HepG2 (cell line): ENCODE measurements at regions not wholly inside any gene's neighbourhood (a gene's known extent, or its start where the extent isn't known, plus 50 kb on each side); places are given as distances from the start of the nearest gene placed in this dataset.

Experiments
- ATAC-seq: fragments of 200-7000 bp; cut with Tn5 transposase; 3 replicates; pipeline ENCODE4 v1.9.1; 2020; ENCODE audit warnings: mild to moderate bottlenecking, moderate library complexity
- BruUV-seq: library from RNA; stranded (reverse); fragments of 400-500 nt; replicated peaks from 2 replicates; lab custom pipeline; 2021; lab: Mats Ljungman, UMichigan
- CTCF ChIA-PET: fragments of 300-600 bp; formaldehyde crosslinking; extraction: SDS; loops from one replicate; lab custom pipeline; 2021; ENCODE audit warnings: low total read pairs, inconsistent platforms, low intra/inter-chr PET ratio; lab: Yijun Ruan, JAX
- POLR2A ChIA-PET: fragments of 350-600 bp; sonication (Branson Sonifier 250); formaldehyde crosslinking; loops from one replicate; lab custom pipeline; 2020; ENCODE audit warnings: antibody characterized with exemption, inconsistent platforms; lab: Yijun Ruan, JAX
- DNase-seq: peaks from one replicate; pipeline ENCODE4 v3.0.0-alpha.2; 2015; ENCODE audit warnings: low spot score
- FAIRE-seq: peaks from 3 replicates; lab custom pipeline; 2011; peaks lifted over from hg19 to GRCh38; lab: Jason Lieb, UNC
- H2AFZ ChIP-seq: one replicate; pipeline ENCODE4 v1.6.1; 2011; ENCODE audit warnings: low read length, inconsistent platforms
- H3K27ac ChIP-seq: fragments of 300-600 bp; 3 replicates; pipeline ENCODE4 v1.8.0; 2011; ENCODE audit warnings: mixed run types, mild to moderate bottlenecking, mixed read lengths, low read length, inconsistent platforms; ENCODE audit not compliant: insufficient read depth; ENCODE audit errors: extremely low read length
- H3K27me3 ChIP-seq, 2 experiments: fragments of 200-600 bp in 1 of 2; 2 replicates in 1 of 2; 3 replicates in 1 of 2; pipeline versions ENCODE4 v1.6.0 to v1.8.0; 2011; ENCODE audit warnings: low read length in 2 of 2, mild to moderate bottlenecking in 2 of 2, moderate library complexity in 2 of 2, inconsistent platforms in 1 of 2; ENCODE audit not compliant: insufficient read depth in 2 of 2, control insufficient read depth in 1 of 2
- H3K36me3 ChIP-seq, 2 experiments: fragments of 200-600 bp in 1 of 2; replicated peaks in 1 of 2; 2 replicates in 1 of 2; 3 replicates in 1 of 2; pipeline versions ENCODE4 v1.5.1 to v1.8.0; 2011; ENCODE audit warnings: low read length in 2 of 2, inconsistent platforms in 1 of 2; ENCODE audit not compliant: insufficient read depth in 2 of 2, control insufficient read depth in 1 of 2
- H3K4me1 ChIP-seq: 2 replicates; pipeline ENCODE4 v1.5.1; 2012; ENCODE audit warnings: low read length, inconsistent platforms; ENCODE audit not compliant: insufficient read depth
- H3K4me2 ChIP-seq: 2 replicates; pipeline ENCODE4 v1.6.0; 2011; ENCODE audit warnings: low read depth, low read length, inconsistent platforms
- H3K4me3 ChIP-seq, 3 experiments: fragments of 200-600 bp in 1 of 3; sonication (generic), shearing (Covaris generic) in 1 of 3; replicated peaks in 1 of 3; 2 replicates each; pipeline ENCODE4 v1.5.1; 2011 to 2016; ENCODE audit warnings: low read length in 3 of 3, inconsistent platforms in 2 of 3, low read depth in 2 of 3, mild to moderate bottlenecking in 2 of 3, control low read depth in 1 of 3, mixed read lengths in 1 of 3; ENCODE audit not compliant: insufficient read depth in 1 of 3
- H3K79me2 ChIP-seq: one replicate; pipeline ENCODE4 v1.6.1; 2011; ENCODE audit warnings: low read length, inconsistent platforms; ENCODE audit not compliant: insufficient read depth
- H3K9ac ChIP-seq: 2 replicates; pipeline ENCODE4 v1.6.0; 2011; ENCODE audit warnings: mild to moderate bottlenecking, low read depth, low read length, inconsistent platforms; ENCODE audit not compliant: insufficient read depth
- H3K9me3 ChIP-seq: 2 replicates; pipeline ENCODE4 v1.5.1; 2012; ENCODE audit warnings: mild to moderate bottlenecking, low read length
- H4K20me1 ChIP-seq: 2 replicates; pipeline ENCODE4 v1.6.0; 2011; ENCODE audit warnings: inconsistent platforms, mild to moderate bottlenecking, low read length, moderate library complexity; ENCODE audit not compliant: insufficient read depth
- CENPT ChIP-seq: sonication (generic); formaldehyde crosslinking; IDR thresholded peaks from 2 replicates; pipeline ENCODE4 v1.8.0; 2022; ENCODE audit warnings: low read depth, mild to moderate bottlenecking, moderate library complexity, missing genetic modification reagents
- GABPA ChIP-seq, 2 experiments: IDR thresholded peaks; 2 replicates each; pipeline ENCODE4 v1.6.1; 2011 to 2016; ENCODE audit warnings: low read depth in 2 of 2, low read length in 1 of 2, missing biosample characterization in 1 of 2, missing genetic modification characterization in 1 of 2
- HMGA1 ChIP-seq: sonication (generic); formaldehyde crosslinking; conservative IDR thresholded peaks from 2 replicates; pipeline ENCODE4 v1.4.0; 2020; ENCODE audit warnings: missing genetic modification reagents
- IRF2 ChIP-seq: IDR thresholded peaks from 2 replicates; pipeline ENCODE4 v1.6.1; 2018; ENCODE audit warnings: missing genetic modification reagents, missing compliant biosample characterization
- IRX3 ChIP-seq: sonication (generic); formaldehyde crosslinking; IDR thresholded peaks from 2 replicates; pipeline ENCODE4 v1.8.1; 2023; ENCODE audit warnings: mild to moderate bottlenecking, low read depth, missing genetic modification reagents, borderline replicate concordance
- KLF11 ChIP-seq: IDR thresholded peaks from 2 replicates; pipeline ENCODE4 v1.6.1; 2016; ENCODE audit warnings: missing compliant biosample characterization
- MIXL1 ChIP-seq: IDR thresholded peaks from 2 replicates; pipeline ENCODE4 v1.6.1; 2016
- ONECUT2 ChIP-seq: sonication (generic); formaldehyde crosslinking; IDR thresholded peaks from 2 replicates; pipeline ENCODE4 v1.4.0; 2020; ENCODE audit warnings: missing genetic modification reagents
- PAX8 ChIP-seq: sonication (generic); formaldehyde crosslinking; IDR thresholded peaks from 2 replicates; pipeline ENCODE4 v1.8.0; 2022; ENCODE audit warnings: mild to moderate bottlenecking, missing genetic modification reagents, borderline replicate concordance
- RBM22 ChIP-seq: fragments of 200-400 bp; formaldehyde crosslinking; optimal IDR thresholded peaks from 2 replicates; pipeline ENCODE3; 2017; ENCODE audit warnings: mild to moderate bottlenecking, low read length, moderate library complexity
- SALL1 ChIP-seq: sonication (generic); formaldehyde crosslinking; IDR thresholded peaks from 2 replicates; pipeline ENCODE4 v1.8.0; 2022; ENCODE audit warnings: mild to moderate bottlenecking, missing genetic modification reagents
- SAP130 ChIP-seq: IDR thresholded peaks from 2 replicates; pipeline ENCODE4 v1.6.1; 2016; ENCODE audit warnings: low read depth
- SNAI1 ChIP-seq: sonication (generic); formaldehyde crosslinking; IDR thresholded peaks from 2 replicates; pipeline ENCODE4 v1.5.0; 2020; ENCODE audit warnings: mild to moderate bottlenecking, missing genetic modification reagents, borderline replicate concordance
- SSRP1 ChIP-seq: IDR thresholded peaks from 2 replicates; pipeline ENCODE4 v1.6.1; 2016; ENCODE audit warnings: control low read depth
- STAG1 ChIP-seq: sonication (generic); formaldehyde crosslinking; IDR thresholded peaks from 2 replicates; pipeline ENCODE4 v1.4.0; 2020; ENCODE audit warnings: missing genetic modification reagents
- ZFP1 ChIP-seq: IDR thresholded peaks from 2 replicates; pipeline ENCODE4 v1.6.1; 2016
- ZKSCAN8 ChIP-seq: IDR thresholded peaks from 2 replicates; pipeline ENCODE4 v1.6.1; 2016; ENCODE audit warnings: borderline replicate concordance, missing genetic modification reagents, missing compliant biosample characterization
- ZMYM2 ChIP-seq: sonication (generic); formaldehyde crosslinking; IDR thresholded peaks from 2 replicates; pipeline ENCODE4 v1.8.0; 2022; ENCODE audit warnings: mild to moderate bottlenecking, missing genetic modification reagents
- ZNF460 ChIP-seq: sonication (generic); formaldehyde crosslinking; IDR thresholded peaks from 2 replicates; pipeline ENCODE4 v1.5.1; 2020; ENCODE audit warnings: missing genetic modification reagents, mild to moderate bottlenecking, borderline replicate concordance
- ZNF569 ChIP-seq: sonication (generic); formaldehyde crosslinking; IDR thresholded peaks from 2 replicates; pipeline ENCODE4 v1.5.0; 2020; ENCODE audit warnings: mild to moderate bottlenecking, missing genetic modification reagents, moderate library complexity, borderline replicate concordance
- ZNF773 ChIP-seq: sonication (generic); formaldehyde crosslinking; IDR thresholded peaks from 2 replicates; pipeline ENCODE4 v1.4.0; 2020; ENCODE audit warnings: missing genetic modification reagents, borderline replicate concordance
- WGBS: methylation state at CpG from one replicate; pipeline ENCODE4 v1.1.6; 2017; ENCODE audit warnings: low lambda C conversion rate; 5-methylcytosine and 5-hydroxymethylcytosine counted together
- in situ Hi-C: cut with HindIII; loops from 2 replicates; pipeline ENCODE4 v1.10.0; 2017; ENCODE audit warnings: low pct_unique_long_range_greater_than_20kb; ENCODE audit not compliant: extremely low pct_ligation_motif_present
- intact Hi-C: fragments of 100-400 bp; cut with micrococcal nuclease; formaldehyde crosslinking; loops from one replicate; pipeline ENCODE4 v1.10.0; 2022; ENCODE audit not compliant: unreplicated experiment
- TF ChIP-seq, protein P1 (sequence below): sonication (generic); formaldehyde crosslinking; conservative IDR thresholded peaks from 2 replicates; pipeline ENCODE4 v1.4.0; 2020; ENCODE audit warnings: missing genetic modification reagents

DNA sequence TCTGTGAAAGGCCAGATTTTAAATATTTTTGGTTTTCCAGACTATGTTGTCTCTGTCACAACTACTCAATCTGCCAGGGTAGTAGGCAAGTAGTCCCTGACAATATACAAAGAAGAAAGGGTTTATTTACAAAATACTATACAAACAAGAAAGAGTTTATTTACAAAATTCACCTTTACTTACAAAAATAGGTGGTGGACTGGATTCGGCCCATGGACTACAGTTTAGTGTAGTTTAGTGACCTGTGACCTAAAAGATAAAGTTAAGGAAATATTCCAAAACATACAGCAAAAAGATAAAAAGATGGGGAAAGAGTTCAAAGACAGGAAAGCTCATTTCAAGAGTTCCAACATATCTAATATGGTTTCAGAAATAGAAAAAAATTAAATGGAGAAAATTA is 52.9 kb upstream of the MAP10 start:
- ChIA-PET CTCF (no interaction called here), POLR2A (no interaction called here)
- no peak overlapping the region for H3K9ac ChIP-seq
- intact Hi-C loops: no loop called here
- H3K36me3 ChIP-seq: no peaks in the 10 kb centered on the region
- no TSS peak for BruUV-seq
- no peaks in the 10 kb centered on the region for H3K4me1 ChIP-seq
- H3K4me2 ChIP-seq: no peak overlapping the region
- in situ Hi-C loops: no loop called here
- no peak overlapping the region for H3K27ac ChIP-seq
- TF ChIP-seq MIXL1 (CRISPR knock-in tag) (no peak), ZKSCAN8 (no peak), PAX8 (CRISPR knock-in tag) (no peak), IRX3 (CRISPR knock-in tag) (no peak), ONECUT2 (CRISPR knock-in tag) (no peak)
- TF ChIP-seq, protein P1, sequence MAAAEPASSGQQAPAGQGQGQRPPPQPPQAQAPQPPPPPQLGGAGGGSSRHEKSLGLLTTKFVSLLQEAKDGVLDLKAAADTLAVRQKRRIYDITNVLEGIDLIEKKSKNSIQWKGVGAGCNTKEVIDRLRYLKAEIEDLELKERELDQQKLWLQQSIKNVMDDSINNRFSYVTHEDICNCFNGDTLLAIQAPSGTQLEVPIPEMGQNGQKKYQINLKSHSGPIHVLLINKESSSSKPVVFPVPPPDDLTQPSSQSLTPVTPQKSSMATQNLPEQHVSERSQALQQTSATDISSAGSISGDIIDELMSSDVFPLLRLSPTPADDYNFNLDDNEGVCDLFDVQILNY (CRISPR knock-in tag): no peak
- H3K27me3 ChIP-seq: no peaks in the 10 kb centered on the region
- no peaks in the 10 kb centered on the region for H3K79me2 ChIP-seq
- no peak for ATAC-seq
- no peaks in the 10 kb centered on the region for H4K20me1 ChIP-seq
- H3K4me3 ChIP-seq: no peak overlapping the region
- 0% methylated on average over 1 of the region's 1 CpG for WGBS
- no peak for FAIRE-seq
- peaks cover 48% of the 10 kb centered on the region for H3K9me3 ChIP-seq
- H2AFZ ChIP-seq: no peak overlapping the region
- DNase-seq: no peak

DNA sequence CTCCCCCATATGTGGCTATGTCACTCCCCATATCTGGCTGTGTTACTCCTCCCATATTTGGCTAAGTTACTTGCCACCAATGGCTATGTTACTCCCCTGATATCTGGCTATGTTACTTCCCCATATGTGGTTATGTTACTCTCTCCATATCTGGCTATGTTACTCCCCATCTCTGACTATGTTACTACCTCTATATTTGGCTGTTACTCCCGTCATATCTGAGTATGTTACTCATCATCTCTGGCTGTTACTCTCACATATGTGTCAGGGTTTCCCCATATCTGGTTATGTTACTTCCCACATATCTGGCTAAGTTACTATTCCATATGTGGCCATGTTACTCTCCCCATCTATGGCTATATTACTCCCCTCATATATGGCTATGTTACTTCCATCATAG is 50.3 kb upstream of the MAP10 start:
- TF ChIP-seq RBM22 (no peak), KLF11 (CRISPR knock-in tag) (no peak), ZNF569 (CRISPR knock-in tag) (no peak), ZFP1 (CRISPR knock-in tag) (no peak), SALL1 (CRISPR knock-in tag) (no peak), GABPA (IDR thresholded peaks at IDR 0.05; ENCODE audit: low read depth, low read length) (no peak), GABPA (CRISPR knock-in tag; IDR thresholded peaks at IDR 0.05; ENCODE audit: low read depth) (no peak), SSRP1 (CRISPR knock-in tag) (no peak), SNAI1 (CRISPR knock-in tag) (no peak), STAG1 (CRISPR knock-in tag) (no peak), IRF2 (no peak), ONECUT2 (CRISPR knock-in tag) (no peak), CENPT (no peak), SAP130 (CRISPR knock-in tag) (no peak), ZNF460 (CRISPR knock-in tag) (no peak), HMGA1 (CRISPR knock-in tag) (no peak), ZMYM2 (CRISPR knock-in tag) (no peak), ZNF773 (CRISPR knock-in tag) (no peak)
- TF ChIP-seq, all 625 proteins: peak for 0
- Histone ChIP-seq H3K4me2 (no peak overlapping the region), H3K9ac (no peak overlapping the region), H3K4me1 (no peaks in the 10 kb centered on the region), H3K36me3 (no peaks in the 10 kb centered on the region), H3K27me3 (no peaks in the 10 kb centered on the region), H2AFZ (no peak overlapping the region), H3K27ac (no peak overlapping the region), H3K9me3 (peaks cover 52% of the 10 kb centered on the region), H3K4me3 (no peak overlapping the region), H4K20me1 (no peaks in the 10 kb centered on the region), H3K79me2 (no peaks in the 10 kb centered on the region)
- DNase-seq (no peak), FAIRE-seq (no peak), ATAC-seq (no peak)
- WGBS: 0% methylated on average over 1 of the region's 1 CpG
- in situ Hi-C loops: no loop called here
- BruUV-seq: no TSS peak
- CTCF ChIA-PET: no interaction called here
- POLR2A ChIA-PET: no interaction called here
- intact Hi-C loops: no loop called here
